Inflammatory macrophage treated with lipopolysaccharide for 1 hour (primary cell): ENCODE measurements at regions not wholly inside any gene's neighbourhood (a gene's known extent, or its start where the extent isn't known, plus 50 kb on each side); places are given as distances from the start of the nearest gene placed in this dataset.
"Not testable (repeated sequence)": the region's sequence is repeated elsewhere in the genome, so short reads cannot be mapped to it uniquely, and the experiment has no call there.

Source experiments
- DNase-seq, 2 donors: peaks; one replicate each; pipeline ENCODE4 v3.0.0-alpha.2; 2020 to 2022

- DNase-seq = no peak
Observed at GRCh38 chr18:27355308-27355707, 170.2 kb upstream of the CHST9 start.

DNA sequence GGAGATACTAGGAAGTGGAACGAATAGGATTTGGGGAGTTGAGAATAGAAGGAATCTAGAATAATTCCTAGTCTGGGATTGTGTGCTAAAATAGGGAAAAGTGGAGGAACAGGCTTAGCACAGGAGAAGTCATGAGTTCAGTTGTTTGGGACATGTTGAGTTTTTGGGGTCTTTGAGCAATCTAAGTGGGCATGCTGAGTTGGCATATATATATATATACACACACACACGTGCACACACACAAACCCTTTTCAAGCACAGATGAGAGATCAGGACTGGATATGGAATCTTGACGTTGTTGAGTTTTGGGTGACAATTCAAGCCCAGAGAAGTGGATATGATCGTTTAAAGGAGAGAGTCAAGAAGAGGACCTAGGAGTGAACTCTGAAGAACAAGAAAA, 168.2 kb upstream of the CHST9 start:
- no peak for DNase-seq

GRCh38 chr18:27349284-27349882, 164.3 kb upstream of the CHST9 start:
- no peak for DNase-seq

DNA sequence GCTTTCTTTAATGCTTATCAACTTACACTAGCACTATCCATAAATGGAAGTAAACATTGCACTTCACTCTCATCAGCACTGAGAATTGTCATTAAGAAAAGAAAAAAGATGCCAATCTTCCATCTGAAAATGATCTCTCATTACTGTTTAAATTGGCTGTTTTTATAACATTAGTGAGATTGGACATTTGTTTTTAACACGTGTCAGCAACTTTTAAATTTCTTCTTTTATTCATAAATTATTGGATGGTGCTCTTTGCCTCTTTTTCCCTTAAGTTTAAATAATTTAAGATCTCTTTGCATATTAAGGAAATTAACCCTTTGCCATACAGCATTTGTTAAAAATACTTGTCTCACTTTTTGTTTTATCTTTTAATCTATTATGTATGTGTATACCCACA, 146.5 kb upstream of the CHST9 start:
- DNase-seq = no peak

DNA sequence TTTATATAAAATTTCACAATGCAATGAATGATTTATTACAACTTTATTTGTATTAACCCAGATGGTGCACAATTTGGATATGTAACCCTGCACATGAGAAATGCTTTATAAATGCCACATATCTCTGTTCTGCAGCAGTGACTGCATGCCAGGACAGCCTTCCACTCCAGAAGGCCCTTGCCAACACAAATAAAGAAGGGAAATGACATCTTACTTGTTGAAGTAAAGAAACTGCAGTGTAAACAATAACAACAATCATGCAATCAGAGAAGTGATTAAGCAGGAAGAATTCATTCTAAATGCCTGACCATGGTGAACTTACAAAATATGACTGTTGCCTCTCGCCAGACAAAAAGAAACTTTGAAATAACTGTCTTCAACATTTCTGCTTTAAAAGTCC, 129.9 kb upstream of the CHST9 start:
- DNase-seq = no peak

GRCh38 chr18:27313678-27314077, 128.6 kb upstream of the CHST9 start:
- no peak for DNase-seq

DNA sequence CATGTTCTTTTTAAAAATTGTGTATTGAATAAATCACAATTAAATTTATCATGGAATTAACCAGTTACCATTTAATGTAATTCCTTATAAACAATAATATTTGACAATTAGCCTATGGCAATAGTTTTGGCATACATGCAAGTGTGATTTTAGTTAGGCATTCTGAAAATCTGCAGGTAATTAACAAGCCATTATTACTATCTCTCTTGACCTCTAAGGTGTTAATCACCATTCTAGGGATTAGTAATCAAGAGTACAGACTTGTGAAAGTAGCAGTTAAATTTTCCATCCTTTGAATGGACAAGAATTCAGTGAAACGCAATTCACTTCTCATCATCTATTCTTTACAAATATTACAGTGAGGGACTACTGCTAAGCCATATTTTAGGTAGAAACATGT, 127.7 kb upstream of the CHST9 start:
- DNase-seq = no peak

DNA sequence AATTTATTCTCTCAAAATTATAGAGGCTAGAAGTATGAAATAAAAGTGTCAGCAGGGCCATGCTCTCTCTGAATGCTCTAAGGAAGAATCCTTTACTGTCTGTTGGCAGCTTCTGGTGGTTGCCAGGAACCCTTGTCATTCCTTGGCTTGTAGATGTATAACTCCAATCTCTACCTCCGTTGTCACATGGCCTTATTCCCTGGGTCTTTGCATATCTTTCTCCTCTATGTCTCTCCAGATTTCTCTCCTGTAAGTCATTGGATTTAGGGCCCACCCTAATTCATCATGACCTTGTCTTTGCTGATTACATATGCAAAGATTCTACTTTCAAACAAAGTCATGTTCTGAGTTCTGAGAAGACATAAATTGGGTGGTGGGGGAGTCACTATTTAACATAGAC, 127.0 kb upstream of the CHST9 start:
- no peak for DNase-seq

DNA sequence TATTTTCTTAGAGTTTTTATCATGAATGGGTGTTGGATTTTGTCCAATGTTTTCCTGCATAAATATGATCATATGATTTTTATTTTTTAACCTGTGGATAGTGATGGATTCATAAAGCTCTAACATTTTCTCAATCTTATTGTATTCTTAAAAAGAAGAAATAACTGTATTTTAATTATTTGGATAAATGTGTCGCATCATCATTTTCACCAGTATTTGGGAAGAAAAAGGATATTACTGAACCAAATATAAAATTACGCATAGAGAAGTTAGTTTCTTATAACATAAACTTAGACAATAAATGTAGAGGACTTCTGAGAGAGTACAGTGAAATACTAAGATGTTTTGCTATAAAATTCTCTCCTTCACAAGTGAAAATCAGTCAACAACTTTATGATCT, 126.0 kb upstream of the CHST9 start:
- DNase-seq = no peak

DNA sequence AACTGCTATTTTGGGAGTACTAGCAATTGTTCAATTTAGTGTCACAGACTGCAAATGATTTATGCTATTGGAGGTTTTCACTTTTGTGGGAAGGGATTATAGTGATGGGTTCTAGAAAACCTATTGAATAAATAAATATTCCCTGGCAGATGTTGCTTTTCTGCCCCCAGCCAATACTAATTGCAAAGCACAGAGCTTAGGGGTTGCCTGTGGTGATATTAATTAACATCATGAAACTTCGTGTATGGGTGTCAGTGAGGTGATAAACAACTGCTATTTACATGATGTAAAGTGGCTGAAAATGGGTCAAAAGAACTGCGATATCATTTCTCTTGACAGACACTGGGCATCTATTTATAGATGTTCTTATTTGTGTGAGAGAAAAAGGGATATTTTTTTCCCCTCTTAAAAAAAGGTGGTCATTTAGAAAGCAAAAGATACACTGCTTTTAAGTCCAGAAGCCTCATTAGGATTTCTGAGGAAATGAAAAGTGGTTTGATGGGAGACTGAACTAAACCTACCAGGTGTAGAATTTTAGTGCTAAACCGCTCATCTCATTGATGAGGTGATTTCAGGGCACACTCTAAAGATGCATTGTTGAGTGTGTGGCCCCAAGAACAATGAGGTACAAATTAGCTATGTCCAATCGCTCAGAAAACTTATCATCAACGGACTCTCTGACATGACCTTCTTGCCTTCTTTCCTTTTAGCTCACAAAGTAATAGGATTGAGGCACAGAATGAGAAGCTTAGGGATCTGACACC, 116.7 kb upstream of the CHST9 start:
- no peak for DNase-seq

- DNase-seq = no peak
Observed at GRCh38 chr18:27298214-27298804, 113.2 kb upstream of the CHST9 start.

- not testable (repeated sequence) for DNase-seq
Observed at GRCh38 chr18:27285973-27286562, 101.0 kb upstream of the CHST9 start.

GRCh38 chr18:27278131-27278530, 93.0 kb upstream of the CHST9 start:
- no peak for DNase-seq

DNA sequence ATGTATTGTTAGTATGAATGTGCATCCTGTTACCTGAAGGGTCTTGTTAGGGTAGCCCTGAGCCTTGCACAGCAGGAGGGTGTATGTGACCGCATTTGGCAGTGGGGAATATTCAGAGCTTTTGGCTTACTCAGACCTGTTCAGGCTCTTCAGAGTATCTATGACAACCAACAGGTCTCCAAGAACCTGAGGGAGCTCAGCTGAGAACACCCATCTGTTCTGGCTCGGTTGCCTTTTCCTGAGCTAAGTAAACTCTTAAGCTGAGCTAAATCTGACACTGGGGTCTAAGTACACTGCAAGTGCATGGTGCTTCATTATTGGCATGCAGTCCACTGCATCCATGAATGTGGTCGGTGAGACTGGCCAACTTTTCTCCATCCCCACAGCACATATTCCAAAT, 92.4 kb upstream of the CHST9 start:
- DNase-seq = no peak

DNA sequence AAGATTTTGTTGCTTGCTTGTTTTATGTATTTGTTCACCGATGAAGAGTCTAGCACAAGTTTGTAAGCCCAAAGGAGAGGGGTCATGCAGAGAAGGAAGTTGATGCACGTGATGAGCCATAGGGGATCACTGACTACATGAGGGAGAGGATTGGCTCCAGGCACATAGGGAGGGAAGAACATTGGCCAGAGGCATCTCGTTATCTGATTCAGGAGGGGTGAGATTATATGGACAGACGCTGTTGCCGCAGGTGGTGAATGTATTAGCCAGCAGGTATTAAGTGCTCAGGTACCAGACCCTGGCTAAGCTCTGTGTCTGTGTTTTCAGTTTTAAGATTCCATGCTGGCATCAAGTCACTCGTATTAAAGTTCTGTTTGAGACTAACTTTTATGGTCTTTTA, 91.8 kb upstream of the CHST9 start:
- DNase-seq = no peak

DNA sequence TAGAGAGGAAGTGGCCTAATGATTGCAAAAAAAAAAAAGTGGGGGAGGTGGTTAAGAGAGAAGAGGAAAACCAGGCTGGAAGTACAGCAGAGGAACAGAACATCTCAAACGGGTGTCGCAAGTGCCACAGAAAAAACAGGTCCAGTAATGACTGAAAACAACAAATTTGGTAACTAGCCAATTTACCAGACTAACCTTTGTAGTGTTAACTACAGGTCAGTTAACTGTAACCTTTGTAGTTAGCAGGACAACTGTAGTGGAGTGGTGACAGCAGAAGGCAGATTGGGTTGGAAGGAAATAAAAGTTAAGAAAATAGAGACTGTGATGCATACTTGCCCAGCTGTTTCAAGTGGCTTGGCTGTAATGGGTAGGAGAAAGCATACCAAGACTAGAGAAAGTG, 91.4 kb upstream of the CHST9 start:
- DNase-seq = no peak

DNA sequence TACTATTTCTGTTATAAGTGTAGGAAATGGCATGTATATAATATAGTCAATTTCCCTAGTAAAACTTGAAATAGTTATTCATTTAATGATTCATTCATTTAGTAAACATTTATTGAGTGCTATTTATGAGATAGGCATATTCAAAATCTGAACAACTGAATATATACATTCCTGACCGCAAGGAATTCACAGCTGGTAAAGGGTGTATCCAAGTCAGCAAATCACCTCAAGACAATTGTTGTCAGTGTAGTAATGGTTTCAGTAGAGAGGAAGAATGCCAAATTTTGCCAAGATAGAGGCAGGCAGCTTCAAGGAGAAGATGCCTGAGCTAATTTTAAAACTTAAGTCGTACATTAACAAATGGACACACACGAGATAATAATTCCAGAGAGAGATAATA, 89.8 kb upstream of the CHST9 start:
- no peak for DNase-seq

DNA sequence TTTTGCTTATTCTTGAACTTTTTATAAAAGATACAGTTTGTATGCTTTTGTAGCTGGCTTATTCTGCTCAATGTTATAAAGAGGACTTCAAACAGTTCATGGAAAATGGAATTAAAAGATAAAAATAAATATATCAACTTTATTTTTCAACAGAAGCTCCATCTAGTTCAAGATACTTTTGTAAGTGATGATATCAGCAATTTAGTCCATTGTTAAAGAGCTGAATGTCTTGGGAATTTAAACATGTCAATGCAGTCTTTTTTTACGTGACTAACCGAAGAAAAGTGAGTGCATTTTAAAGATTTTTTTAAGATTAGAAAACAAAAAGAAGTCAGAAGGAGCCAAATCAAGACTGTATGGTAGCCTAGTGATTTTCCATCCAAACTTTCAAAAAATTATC, 85.4 kb upstream of the CHST9 start:
- DNase-seq = no peak

DNA sequence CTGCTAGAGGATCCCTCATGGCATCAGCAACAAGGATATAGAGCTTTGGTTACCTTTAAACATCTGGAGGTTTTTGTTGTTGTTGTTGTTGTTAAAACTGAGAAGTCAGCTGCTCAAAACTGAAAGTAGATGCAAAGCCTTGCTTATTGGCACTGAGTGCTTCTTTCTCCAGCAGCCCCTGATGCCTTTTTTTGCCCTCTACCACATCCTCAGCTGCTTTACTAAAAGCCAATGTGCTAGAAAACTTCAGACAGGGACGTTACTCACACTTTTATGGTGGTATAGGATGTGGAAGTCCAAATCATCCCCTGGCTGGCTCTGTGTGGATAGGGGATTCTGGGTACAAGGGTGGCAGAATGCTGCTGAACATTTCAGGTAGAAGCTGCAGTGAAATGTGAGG, 78.3 kb upstream of the CHST9 start:
- no peak for DNase-seq

DNA sequence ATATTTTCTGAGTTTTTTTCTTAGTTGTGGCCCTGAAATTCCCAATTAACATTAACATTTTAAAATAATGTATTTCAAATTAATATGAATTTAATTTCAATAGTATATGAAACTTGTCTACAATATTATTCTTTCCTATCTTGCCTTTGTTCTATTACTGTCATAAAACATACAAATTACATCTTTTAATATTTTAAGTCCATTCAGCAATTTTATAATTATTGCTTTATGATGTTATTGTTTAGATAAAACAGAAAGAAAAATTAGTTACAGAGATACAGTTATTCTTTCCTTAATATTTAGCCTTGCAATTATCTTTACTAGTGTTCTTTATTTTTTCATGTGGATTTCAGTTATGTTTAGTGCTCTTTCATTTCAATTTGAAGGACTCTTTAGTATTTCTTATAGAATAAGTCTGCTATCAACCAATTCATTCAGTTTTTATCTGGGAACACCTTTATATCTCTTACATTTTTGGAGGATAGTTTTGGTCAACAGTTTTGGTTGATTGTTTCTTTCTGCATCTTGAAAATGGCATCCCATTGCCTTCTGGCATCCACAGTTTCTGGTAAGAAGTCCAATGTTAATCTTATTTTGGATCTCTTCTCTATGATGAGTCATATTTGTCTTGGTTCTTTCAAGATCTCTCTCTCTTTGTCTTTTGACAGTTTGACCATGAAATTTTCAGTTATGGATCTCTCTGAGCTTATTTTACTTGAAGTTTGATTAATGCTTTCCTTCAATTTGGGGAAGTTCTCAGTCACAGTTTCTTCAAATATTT, 76.9 kb upstream of the CHST9 start:
- no peak for DNase-seq

GRCh38 chr18:27253571-27253970, 68.5 kb upstream of the CHST9 start:
- no peak for DNase-seq

DNA sequence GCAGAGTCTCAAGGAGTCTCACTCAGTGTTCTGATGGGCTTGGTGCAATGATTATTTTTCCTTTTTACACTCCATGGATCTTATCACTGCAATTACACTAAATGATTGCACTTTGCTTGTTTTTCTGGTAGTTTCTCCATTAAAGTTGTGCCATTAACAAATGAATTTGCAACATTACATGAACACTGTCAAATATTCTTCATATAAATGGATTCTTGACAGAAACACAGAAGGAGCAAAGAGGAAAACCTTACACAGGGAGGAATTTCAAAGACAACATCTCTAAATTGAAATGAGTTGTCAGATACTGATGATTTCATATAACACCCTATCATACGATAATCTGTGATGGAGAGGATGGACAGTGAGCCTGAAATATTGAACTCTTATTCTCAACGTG, 65.4 kb upstream of the CHST9 start:
- no peak for DNase-seq

DNA sequence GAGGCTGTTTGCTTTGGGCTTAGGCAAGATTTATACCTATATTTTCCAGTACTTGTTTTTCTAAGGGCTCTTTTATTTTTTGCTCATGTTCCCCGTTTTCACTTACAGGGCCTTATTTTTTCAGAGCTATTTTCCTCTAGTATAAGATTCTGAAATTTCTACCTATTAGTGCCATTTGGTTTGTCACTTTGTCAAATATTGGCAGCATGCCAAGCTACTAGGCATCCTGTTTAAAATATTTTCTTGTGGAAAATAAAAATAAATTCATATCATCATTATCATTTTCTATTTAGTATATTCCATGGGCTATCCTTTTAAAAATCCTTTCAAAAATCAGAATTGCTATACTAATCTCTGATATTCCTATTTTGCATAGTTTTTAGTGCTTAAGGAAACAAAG, 64.8 kb upstream of the CHST9 start:
- DNase-seq = no peak
